ENCODE measurements at regions not wholly inside any gene's neighbourhood (a gene's known extent, or its start where the extent isn't known, plus 50 kb on each side); places are given as distances from the start of the nearest gene placed in this dataset.
"Not testable (repeated sequence)": the region's sequence is repeated elsewhere in the genome, so short reads cannot be mapped to it uniquely, and the experiment has no call there.

DNA sequence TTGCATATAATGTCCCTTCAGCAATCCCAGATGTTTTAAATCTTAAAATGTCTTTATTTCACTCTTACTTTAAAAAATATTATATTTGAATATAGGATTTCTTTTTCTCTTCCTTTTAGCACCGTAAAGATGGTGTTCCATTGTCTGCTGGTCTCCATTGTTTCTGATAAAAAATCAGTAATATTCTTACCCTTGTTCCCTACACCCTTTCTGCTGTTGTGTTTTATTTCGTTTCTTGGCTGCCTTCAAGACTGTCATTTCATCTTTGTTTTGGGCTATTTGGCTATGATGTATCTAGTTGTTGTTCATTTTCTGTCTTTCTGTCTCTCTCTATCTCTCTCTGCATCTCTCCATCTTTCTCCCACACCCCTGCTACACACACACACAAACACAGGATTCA lies 197.9 kb downstream of the IRX2 start:
- no peaks in the 10 kb centered on the region for H3K36me3 Mint-ChIP-seq
- H3K27ac Mint-ChIP-seq = no peak overlapping the region
- H3K4me3 Mint-ChIP-seq = no peak overlapping the region
- H3K9me3 Mint-ChIP-seq (ENCODE audit: low read depth) = peaks cover 11% of the 10 kb centered on the region
- no peaks in the 10 kb centered on the region for H3K27me3 Mint-ChIP-seq
- H3K4me1 Mint-ChIP-seq (ENCODE audit: low read depth) = no peaks in the 10 kb centered on the region

DNA sequence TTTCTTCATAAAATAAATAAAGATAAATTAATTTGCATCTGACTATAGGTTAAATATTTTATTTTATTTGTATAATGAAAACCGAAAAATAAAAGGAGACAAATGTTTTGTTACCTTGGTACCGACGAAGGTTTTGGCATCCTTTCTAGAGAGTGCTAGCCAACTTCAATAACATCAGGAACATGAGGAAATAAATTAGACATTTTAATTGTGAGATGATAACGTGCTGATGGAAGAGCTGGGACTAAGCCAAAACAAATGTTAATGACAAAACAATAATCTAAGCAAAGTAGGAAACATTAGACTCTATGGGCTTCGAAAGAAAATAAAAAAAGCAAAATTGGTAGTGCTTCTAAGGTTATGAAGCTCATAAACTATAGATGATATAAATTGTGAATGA lies 201.0 kb downstream of the IRX2 start:
- H3K27me3 Mint-ChIP-seq = no peaks in the 10 kb centered on the region
- no peak overlapping the region for H3K4me3 Mint-ChIP-seq
- no peak overlapping the region for H3K27ac Mint-ChIP-seq
- H3K4me1 Mint-ChIP-seq (ENCODE audit: low read depth) = no peaks in the 10 kb centered on the region
- peaks cover 11% of the 10 kb centered on the region for H3K9me3 Mint-ChIP-seq (ENCODE audit: low read depth)
- H3K36me3 Mint-ChIP-seq = no peaks in the 10 kb centered on the region

DNA sequence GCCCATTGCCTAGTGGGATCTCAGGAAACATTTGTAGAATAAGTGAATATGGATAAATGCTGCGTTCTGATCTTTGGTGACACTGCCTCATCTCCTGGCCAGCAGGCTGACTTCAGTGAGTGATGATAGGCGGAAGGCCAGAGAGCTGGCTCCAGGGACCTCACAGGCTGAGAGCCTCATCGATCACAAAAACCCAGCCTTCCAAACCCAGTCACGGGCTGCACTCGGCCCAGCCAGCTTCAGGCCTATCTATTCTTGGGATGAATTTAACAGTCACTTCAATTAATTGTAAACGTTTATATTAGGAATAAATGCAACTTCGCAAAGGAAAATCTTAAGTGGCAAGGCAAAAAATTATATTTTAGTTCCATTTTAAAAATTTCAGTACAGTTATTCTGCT lies 201.6 kb downstream of the IRX2 start:
- no peaks in the 10 kb centered on the region for H3K27me3 Mint-ChIP-seq

GRCh38 chr5:2549354-2549753 lies 202.1 kb downstream of the IRX2 start:
- Mint-ChIP-seq H3K4me3 (no peak overlapping the region), H3K9me3 (ENCODE audit: low read depth) (peaks cover 9% of the 10 kb centered on the region), H3K36me3 (no peaks in the 10 kb centered on the region), H3K4me1 (ENCODE audit: low read depth) (no peaks in the 10 kb centered on the region), H3K27me3 (no peaks in the 10 kb centered on the region), H3K27ac (no peak overlapping the region)

More for the DNA sequence above, 201.6 kb downstream of the IRX2 start:
- H3K27ac Mint-ChIP-seq = no peak overlapping the region
- no peaks in the 10 kb centered on the region for H3K4me1 Mint-ChIP-seq (ENCODE audit: low read depth)
- H3K4me3 Mint-ChIP-seq = no peak overlapping the region
- no peaks in the 10 kb centered on the region for H3K36me3 Mint-ChIP-seq
- peaks cover 11% of the 10 kb centered on the region for H3K9me3 Mint-ChIP-seq (ENCODE audit: low read depth)

- Mint-ChIP-seq H3K36me3 (no peaks in the 10 kb centered on the region), H3K4me3 (no peak overlapping the region)
Measured at GRCh38 chr5:2546938-2547337, 204.5 kb downstream of the IRX2 start.

DNA sequence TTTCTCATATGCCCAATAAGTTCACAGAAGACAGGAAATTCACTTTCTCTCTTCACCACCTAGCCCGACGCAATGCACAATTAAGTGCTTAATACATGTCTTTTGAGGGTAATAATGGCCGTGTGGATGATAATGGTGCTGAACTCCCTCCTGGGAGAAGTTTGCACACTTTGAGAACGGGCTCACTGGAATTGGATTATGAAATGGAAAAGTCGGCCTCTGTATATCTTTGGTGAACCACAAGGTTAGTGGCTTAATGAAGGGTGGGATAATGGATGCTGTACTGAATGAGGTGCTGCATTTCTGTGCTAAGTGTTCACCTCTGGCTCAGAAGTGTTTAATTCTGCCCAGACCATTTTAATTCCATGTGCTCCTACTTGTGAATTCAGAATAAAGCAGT lies 207.5 kb downstream of the IRX2 start:
- H3K27ac Mint-ChIP-seq = no peak overlapping the region
- no peak overlapping the region for H3K4me3 Mint-ChIP-seq
- H3K9me3 Mint-ChIP-seq (ENCODE audit: low read depth) = peaks cover 12% of the 10 kb centered on the region
- H3K4me1 Mint-ChIP-seq (ENCODE audit: low read depth) = no peaks in the 10 kb centered on the region
- peaks cover 3% of the 10 kb centered on the region for H3K27me3 Mint-ChIP-seq
- H3K36me3 Mint-ChIP-seq = no peaks in the 10 kb centered on the region

More at GRCh38 chr5:2546938-2547337, 204.5 kb downstream of the IRX2 start:
- H3K9me3 Mint-ChIP-seq (ENCODE audit: low read depth) = no peaks in the 10 kb centered on the region
- no peak overlapping the region for H3K27ac Mint-ChIP-seq
- no peaks in the 10 kb centered on the region for H3K27me3 Mint-ChIP-seq
- no peaks in the 10 kb centered on the region for H3K4me1 Mint-ChIP-seq (ENCODE audit: low read depth)

- H3K4me1 Mint-ChIP-seq (ENCODE audit: low read depth) = no peaks in the 10 kb centered on the region
- H3K36me3 Mint-ChIP-seq = no peaks in the 10 kb centered on the region
- no peak overlapping the region for H3K4me3 Mint-ChIP-seq
- no peak overlapping the region for H3K27ac Mint-ChIP-seq
- peaks cover 12% of the 10 kb centered on the region for H3K9me3 Mint-ChIP-seq (ENCODE audit: low read depth)
- peaks cover 3% of the 10 kb centered on the region for H3K27me3 Mint-ChIP-seq
Measured at GRCh38 chr5:2542821-2543220, 208.7 kb downstream of the IRX2 start.

GRCh38 chr5:2542026-2542425 lies 209.5 kb downstream of the IRX2 start:
- H3K27ac Mint-ChIP-seq = no peak overlapping the region
- H3K4me1 Mint-ChIP-seq (ENCODE audit: low read depth) = no peaks in the 10 kb centered on the region
- no peaks in the 10 kb centered on the region for H3K36me3 Mint-ChIP-seq
- no peak overlapping the region for H3K4me3 Mint-ChIP-seq
- H3K27me3 Mint-ChIP-seq = peaks cover 3% of the 10 kb centered on the region
- peaks cover 12% of the 10 kb centered on the region for H3K9me3 Mint-ChIP-seq (ENCODE audit: low read depth)

GRCh38 chr5:2538169-2538568 lies 213.3 kb downstream of the IRX2 start:
- peaks cover 4% of the 10 kb centered on the region for H3K27me3 Mint-ChIP-seq
- H3K27ac Mint-ChIP-seq = no peak overlapping the region
- H3K4me3 Mint-ChIP-seq = no peak overlapping the region
- H3K4me1 Mint-ChIP-seq (ENCODE audit: low read depth) = no peaks in the 10 kb centered on the region
- H3K9me3 Mint-ChIP-seq (ENCODE audit: low read depth) = peaks cover 12% of the 10 kb centered on the region
- H3K36me3 Mint-ChIP-seq = no peaks in the 10 kb centered on the region

GRCh38 chr5:2537378-2538145 lies 213.9 kb downstream of the IRX2 start:
- H3K27me3 Mint-ChIP-seq = peaks cover 4% of the 10 kb centered on the region
- H3K9me3 Mint-ChIP-seq (ENCODE audit: low read depth) = peaks cover 12% of the 10 kb centered on the region
- H3K4me1 Mint-ChIP-seq (ENCODE audit: low read depth) = no peaks in the 10 kb centered on the region
- no peak overlapping the region for H3K4me3 Mint-ChIP-seq
- H3K27ac Mint-ChIP-seq = no peak overlapping the region
- H3K36me3 Mint-ChIP-seq = no peaks in the 10 kb centered on the region

DNA sequence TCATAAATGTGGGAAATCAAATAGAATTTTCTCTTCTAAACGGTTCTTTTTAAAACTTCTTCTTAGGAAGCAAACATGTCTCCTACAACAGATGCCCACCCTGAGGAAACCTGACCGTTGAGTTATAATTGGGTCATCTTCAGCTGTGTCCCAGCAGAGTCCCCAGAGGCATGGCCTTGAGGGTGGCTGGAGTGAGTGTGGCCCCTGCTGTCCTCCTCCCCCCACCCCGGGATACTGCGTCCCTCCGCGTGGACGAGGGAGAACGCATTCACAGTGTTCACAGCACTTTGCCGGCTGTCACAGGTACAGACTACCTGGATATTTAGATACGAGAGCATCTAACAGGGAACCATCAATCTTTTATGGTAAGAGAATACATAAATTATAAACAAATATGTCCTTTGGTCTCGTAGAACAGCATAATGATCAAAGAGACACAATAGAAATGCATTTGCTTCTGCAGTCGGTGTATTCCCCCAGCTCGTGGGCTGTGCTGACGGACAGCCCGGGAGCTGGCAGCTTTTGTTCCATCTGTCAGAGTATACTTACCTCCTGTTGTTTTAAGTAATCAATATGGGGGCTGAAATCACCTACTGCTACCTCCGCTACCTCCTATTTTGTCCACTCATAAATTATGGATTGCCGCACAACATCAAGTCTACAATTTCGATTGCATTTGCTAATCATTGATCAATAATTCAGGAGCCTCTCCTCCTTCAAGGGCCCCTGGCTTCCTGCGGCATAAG lies 214.7 kb downstream of the IRX2 start:
- H3K27ac Mint-ChIP-seq = no peak overlapping the region
- H3K9me3 Mint-ChIP-seq (ENCODE audit: low read depth) = peaks cover 12% of the 10 kb centered on the region
- H3K36me3 Mint-ChIP-seq = no peaks in the 10 kb centered on the region
- no peak overlapping the region for H3K4me3 Mint-ChIP-seq
- peaks cover 4% of the 10 kb centered on the region for H3K27me3 Mint-ChIP-seq
- H3K4me1 Mint-ChIP-seq (ENCODE audit: low read depth) = no peaks in the 10 kb centered on the region

DNA sequence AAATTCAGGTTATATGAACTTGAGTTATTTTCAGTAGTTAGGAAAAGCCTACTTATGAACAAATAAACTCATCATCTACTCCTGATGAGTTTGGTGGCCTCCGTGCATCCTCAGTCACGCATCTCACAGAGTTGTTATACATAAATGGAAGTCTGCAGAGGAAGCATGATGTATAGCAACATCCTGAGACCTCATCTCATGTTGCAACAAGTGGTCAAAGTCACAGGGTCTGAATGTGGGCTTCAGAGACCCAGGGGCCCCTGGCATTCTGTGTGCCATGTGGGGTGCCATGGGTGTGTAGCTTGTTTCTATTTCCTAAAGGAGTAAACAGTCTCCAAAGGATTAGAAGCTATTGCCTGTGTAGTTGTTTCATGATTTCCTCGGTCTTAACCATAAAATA lies 216.5 kb downstream of the IRX2 start:
- H3K9me3 Mint-ChIP-seq (ENCODE audit: low read depth) = peaks cover 7% of the 10 kb centered on the region
- H3K27me3 Mint-ChIP-seq = peaks cover 1% of the 10 kb centered on the region
- no peaks in the 10 kb centered on the region for H3K4me1 Mint-ChIP-seq (ENCODE audit: low read depth)
- H3K36me3 Mint-ChIP-seq = no peaks in the 10 kb centered on the region
- H3K4me3 Mint-ChIP-seq = no peak overlapping the region
- no peak overlapping the region for H3K27ac Mint-ChIP-seq

- H3K27ac Mint-ChIP-seq = no peak overlapping the region
- H3K4me3 Mint-ChIP-seq = no peak overlapping the region
- H3K27me3 Mint-ChIP-seq = peaks cover 1% of the 10 kb centered on the region
- H3K4me1 Mint-ChIP-seq (ENCODE audit: low read depth) = no peaks in the 10 kb centered on the region
- no peaks in the 10 kb centered on the region for H3K36me3 Mint-ChIP-seq
- H3K9me3 Mint-ChIP-seq (ENCODE audit: low read depth) = no peaks in the 10 kb centered on the region
Measured at GRCh38 chr5:2534251-2534650, 217.2 kb downstream of the IRX2 start.

DNA sequence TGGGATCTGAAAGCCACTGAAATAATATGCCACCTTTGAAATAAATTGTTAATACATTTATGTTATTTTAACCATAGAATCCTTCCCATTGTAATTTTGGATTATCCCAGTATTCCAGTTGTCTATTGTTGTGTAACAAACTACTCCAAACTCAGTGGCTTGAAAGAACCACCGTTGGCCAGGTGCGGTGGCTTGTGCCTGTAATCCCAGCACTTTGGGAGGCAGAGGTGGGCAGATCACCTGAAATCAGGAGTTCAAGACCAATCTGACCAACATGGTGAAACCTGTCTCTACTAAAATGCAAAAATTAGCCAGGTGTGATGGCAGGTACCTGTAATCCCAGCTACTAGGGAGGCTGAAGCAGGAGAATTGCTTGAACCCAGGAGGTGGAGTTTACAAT lies 217.6 kb downstream of the IRX2 start:
- H3K27me3 Mint-ChIP-seq; H3K9me3 Mint-ChIP-seq (ENCODE audit: low read depth); H3K27ac Mint-ChIP-seq; H3K36me3 Mint-ChIP-seq; H3K4me3 Mint-ChIP-seq; H3K4me1 Mint-ChIP-seq (ENCODE audit: low read depth): not testable (repeated sequence)

DNA sequence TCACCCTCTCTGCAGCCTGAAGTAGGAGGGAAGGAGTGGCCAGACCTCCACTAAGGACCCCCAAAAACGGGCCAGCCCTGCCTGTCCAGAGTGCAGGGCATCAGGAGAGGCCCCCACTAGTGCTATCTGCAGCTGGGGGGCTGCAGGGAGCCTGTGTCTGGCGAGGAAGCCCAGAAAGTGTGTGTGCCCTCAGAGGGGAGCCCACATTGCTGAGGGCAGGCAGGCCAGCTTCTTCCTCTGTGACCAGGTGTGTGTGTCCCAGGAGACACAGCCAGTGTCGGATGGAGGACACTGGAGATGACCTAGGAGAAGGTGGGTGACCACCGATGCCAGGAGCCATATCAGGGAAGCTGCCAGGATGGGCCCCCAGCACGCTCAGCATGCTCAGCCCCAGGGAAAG lies 218.7 kb downstream of the IRX2 start:
- peaks cover 5% of the 10 kb centered on the region for H3K27me3 Mint-ChIP-seq
- H3K27ac Mint-ChIP-seq = no peak overlapping the region
- H3K4me1 Mint-ChIP-seq (ENCODE audit: low read depth) = no peaks in the 10 kb centered on the region
- H3K9me3 Mint-ChIP-seq (ENCODE audit: low read depth) = no peaks in the 10 kb centered on the region
- H3K4me3 Mint-ChIP-seq = no peak overlapping the region
- no peaks in the 10 kb centered on the region for H3K36me3 Mint-ChIP-seq

- no peak overlapping the region for H3K4me3 Mint-ChIP-seq
- H3K27me3 Mint-ChIP-seq = peaks cover 6% of the 10 kb centered on the region
- no peaks in the 10 kb centered on the region for H3K9me3 Mint-ChIP-seq (ENCODE audit: low read depth)
- no peaks in the 10 kb centered on the region for H3K4me1 Mint-ChIP-seq (ENCODE audit: low read depth)
- H3K36me3 Mint-ChIP-seq = no peaks in the 10 kb centered on the region
- H3K27ac Mint-ChIP-seq = no peak overlapping the region
Measured at GRCh38 chr5:2531318-2531717, 220.2 kb downstream of the IRX2 start.
